ENCODE measurements at regions not wholly inside any gene's neighbourhood (a gene's known extent, or its start where the extent isn't known, plus 50 kb on each side); places are given as distances from the start of the nearest gene placed in this dataset.

DNA sequence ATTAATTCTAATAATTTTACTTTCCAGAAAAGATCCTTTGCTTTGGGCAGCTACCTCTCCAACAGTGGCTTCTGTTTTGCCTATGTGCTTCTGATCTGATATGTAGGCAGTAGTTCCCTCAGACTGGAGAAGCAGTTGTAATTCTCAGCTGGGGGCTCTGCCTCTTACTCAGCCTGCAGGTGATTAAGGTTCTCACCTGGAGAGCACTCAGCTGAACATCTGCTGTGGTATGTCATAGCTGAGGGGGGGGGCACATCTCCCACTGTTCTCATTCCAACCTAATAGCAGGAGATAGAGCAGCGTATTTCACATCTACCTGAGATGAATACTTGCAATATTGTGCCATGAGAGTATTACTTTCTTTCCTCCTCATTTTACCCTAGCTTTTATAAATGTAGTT, 511.9 kb upstream of the CDH8 start:
- DNase-seq (ENCODE audit: low read depth): no peak

DNA sequence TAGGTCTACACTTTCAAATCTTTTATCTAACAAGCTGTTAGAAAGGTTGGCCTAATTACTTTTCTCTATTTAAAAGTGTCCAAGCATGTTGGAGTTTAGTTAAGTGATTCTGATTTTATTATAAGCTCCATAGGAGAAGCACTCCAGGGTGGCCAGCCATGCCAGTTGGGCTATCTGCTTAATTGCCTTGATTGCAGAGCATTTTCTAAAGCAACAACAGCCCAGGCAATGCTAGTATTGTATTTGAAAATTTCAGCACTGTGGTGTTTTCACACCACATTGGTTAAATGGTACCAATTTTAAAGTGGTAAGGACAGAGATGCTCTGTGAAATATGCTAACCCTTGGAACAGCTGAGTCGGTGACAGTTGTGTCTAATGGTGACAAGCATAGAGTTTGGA, 510.5 kb upstream of the CDH8 start:
- DNase-seq (ENCODE audit: low read depth): no peak

DNA sequence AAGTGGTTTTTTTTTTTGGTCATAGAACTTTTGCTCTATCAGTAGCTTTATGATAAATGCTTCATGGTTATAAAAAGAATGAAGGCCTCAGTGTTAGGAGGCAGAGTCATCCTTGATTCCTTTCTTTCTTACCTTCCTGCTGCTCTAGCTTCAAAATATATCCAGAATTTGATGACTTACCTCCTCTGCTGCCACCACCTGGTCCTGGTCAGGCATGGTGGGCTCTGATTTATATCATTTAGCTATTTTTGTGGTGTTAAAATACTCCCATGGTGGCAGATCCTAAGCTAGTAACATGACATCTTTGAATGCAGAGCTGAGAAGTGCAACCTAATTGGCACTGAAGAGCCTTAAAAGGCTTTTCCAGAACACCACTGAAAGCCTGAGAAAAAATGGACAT, 508.8 kb upstream of the CDH8 start:
- DNase-seq (ENCODE audit: low read depth): no peak

DNA sequence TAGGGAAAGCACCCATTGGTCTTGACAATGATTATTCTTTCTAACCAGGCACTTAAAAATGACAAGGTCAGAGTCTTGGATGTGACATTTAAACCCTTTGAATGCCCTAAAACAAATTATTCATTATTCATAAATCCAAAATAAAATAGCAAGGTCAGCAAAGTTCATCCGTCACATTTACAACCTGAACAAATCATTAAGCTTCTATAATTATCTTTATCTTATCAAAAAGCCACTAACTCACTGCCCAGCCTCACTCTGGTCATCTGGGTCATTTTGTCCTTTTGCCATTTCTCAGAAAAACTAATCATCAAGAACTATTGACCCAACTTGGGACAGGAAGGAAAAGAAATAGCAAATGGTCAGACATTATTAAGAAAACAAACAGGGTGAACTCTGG, 507.3 kb upstream of the CDH8 start:
- DNase-seq (ENCODE audit: low read depth): no peak

DNA sequence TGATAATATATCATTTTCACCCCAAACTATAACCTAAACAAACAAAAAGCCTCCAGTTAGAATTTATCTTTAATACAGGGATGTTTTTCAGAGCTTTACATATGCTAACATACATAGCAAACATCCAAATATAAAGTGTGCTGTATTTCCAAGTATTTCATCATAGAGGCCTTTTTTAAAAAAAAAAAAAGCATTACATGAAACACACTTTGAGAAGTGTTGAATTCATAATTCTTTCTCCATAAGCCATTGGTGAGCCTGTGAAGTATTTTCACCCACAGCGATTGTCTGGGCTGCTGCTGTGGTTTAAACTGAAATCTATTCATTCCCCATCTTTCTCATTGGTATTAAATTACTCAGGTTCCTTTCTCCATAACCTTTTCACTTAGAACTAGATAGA, 503.4 kb upstream of the CDH8 start:
- no peak for DNase-seq (ENCODE audit: low read depth)

DNA sequence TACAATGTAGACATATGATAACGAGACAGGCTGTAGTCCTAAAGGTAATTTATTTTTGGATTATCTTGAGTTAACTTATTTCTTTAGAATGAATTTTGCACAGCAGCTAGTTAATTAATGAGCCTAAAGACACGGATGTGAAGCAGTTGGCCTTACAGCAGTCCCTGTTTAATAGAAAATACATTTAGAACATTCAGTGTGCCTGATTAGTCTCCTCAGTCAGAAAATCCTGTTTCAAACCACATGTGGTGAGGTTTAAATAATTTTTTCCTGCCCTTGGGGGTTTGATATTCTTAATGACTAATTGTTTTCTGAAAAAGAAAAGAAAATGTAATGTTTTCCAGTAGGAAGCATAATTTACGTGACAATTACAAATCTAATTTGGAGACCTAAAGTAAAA, 494.2 kb upstream of the CDH8 start:
- DNase-seq (ENCODE audit: low read depth): no peak

DNA sequence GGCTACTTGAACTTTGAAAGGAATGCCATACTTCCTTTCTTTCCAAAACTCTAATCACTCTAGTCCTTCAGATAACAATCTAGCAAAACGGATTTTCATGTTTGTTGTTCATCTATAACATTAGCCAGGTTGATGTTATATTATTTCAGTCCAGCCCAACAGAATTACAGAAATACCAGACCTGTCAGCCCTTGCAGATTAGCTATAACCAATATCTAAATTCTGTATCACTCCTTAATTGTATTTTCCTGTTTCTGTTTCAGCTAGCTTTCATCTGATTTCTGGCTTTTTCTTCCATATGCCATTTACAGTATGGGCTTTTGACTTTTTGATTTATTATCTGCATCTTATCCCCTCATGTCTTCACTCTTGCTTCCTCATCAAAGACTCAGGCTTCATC, 479.8 kb upstream of the CDH8 start:
- DNase-seq (ENCODE audit: low read depth): no peak

DNA sequence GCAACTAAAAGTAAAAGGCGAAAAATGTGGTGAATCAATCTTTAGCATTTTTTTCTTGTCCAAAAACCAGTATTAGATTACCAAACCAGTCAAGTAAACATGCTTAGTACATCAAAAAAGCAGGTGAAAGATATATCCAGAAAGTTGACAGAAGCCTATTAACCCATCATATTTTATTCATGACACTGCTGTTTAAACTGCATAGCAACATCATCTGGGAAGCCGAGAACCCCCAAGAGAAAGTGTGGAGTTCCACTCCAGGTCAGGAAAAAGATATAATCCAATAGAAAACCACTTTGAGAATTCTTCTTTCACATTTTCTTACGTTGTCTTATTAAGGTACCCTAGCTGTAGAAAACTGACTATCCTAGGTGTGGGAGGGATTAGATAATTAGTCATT, 466.8 kb upstream of the CDH8 start:
- DNase-seq (ENCODE audit: low read depth): no peak

DNA sequence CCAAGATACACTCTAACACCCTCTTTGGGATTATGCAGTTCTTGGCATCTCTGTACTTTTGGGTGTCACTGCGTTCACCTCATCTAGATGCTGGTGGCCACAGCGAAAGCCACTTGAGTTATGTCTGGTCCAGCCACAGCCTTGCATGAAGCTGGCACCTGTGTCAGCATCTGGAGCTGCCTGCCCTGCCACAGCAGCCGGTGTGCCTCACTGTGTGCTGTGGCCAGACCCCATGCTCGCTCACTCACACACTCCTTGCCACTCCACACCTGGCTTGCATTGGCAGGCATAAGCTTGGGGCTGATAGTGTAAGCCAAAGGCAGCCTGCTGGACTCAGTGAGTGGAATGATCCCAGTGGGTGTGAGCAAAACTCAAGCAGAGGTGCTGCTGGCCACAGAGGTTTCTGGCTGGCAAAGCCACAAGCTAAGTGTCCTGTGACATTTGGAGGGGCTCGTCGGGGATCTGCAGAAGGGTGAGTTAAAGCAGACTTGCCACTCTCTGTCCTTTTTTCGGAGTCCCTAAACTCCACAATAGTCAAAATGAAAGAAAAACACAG, 442.7 kb upstream of the CDH8 start:
- DNase-seq (ENCODE audit: low read depth): no peak

DNA sequence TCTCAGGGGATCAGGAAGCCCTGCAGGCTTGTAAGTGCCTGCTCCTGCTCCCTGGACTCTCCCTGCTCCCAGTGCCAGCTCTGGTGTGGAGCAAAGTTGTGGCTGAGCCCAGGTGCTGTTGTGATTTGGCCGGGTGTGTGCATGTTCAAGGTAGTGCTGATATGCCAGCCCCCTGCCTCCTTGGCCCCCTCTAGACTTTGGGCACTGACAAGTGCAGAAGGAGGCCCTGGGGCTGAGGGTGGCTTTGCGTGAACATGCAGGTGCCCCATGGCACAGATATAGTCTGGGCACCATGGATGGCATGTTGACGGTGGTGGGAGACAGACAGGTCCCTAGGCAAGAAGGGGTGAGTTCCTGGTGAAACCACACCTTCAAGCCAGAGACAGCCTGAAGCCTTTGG, 441.6 kb upstream of the CDH8 start:
- no peak for DNase-seq (ENCODE audit: low read depth)

DNA sequence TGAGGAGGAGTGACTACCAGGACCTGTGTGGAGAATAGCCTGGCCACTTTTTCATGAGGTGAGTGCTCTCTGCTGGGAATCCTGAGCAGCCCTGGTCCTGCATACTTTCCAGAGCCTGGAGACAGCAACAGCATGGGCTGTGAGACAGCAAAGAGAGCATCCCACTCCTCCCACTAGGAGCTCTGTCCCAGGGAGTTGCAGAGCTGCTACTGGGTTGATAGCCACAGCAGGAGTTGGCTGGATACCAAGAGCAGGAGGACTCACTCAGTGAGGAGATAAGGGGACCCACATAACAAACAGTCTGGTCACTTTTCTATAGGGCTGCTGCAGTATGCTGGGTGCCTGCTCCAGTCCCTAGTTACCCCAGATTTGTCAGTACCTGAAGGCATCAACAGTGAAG, 439.3 kb upstream of the CDH8 start:
- DNase-seq (ENCODE audit: low read depth): no peak

DNA sequence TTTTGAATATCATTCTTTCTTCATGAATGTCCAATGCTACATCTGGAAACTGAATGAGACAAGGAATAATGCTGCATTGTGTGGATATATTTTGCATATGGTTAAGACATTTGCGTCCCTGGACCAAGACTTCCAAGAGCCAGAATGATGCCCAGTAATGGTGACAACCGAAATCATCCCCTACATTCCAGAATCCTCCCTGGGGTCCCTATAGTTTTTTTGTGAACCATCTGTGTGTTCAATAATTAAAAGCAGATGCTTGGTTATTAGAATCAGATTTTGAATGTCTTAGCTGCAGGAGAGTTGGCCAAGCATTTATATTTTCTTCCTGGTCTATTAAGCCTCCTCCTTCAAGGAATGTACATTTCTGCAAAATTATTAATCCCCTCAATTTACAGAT, 426.7 kb upstream of the CDH8 start:
- no peak for DNase-seq (ENCODE audit: low read depth)

DNA sequence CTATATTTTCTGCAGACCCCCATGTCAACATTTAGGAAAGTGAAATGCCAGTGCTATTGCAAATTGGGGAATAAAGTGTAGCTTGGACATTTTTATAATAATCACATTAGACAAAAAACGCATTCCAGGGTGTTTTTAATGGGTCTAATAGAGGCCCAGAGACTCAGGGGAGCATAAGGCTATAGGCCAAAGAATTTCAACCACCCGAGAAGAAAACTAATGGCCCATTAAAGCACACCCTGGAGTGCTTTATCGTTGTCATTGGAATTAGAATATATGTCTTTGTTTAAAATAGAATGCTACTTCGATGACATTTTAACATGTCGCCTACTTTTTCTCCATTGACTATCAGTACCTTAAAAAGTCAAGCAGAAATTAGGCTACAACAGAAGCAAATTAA, 414.1 kb upstream of the CDH8 start:
- DNase-seq (ENCODE audit: low read depth): no peak

DNA sequence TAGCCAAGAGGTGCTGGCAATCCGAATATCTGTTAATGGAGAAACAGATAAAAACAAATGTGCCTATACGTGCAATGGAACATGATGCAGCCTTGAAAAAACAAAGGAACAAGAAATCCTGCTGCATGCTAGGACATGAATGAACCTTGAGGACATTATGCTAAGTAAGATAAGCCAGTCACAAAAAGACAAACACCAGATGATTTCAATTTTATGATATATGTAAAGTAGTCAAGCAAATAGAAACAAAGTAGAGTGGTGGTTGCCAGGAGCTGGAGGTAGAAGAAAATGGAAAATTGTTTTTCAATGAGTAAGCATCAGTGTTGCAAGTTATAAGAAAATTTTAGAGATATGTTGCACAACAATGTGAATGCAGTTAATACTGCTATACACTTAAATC, 409.7 kb upstream of the CDH8 start:
- no peak for DNase-seq (ENCODE audit: low read depth)

DNA sequence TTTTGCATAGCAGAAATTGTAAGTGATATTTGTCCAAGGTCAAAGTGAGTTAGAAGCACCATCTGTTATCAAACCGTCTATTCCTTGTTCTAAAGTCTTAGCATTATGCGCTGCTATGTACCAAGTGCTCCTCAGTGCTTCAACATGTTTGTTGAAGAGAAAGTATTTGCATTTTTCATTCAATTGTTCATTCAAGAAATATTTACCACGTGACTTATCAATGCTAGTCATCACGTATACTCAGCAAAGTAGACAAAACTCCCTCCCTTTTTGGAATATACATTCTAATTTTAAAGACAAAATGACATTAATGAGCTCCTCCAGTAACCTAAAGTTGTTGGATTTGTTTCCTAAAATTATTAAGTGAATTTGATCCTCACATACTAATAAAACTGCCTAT, 388.0 kb upstream of the CDH8 start:
- DNase-seq (ENCODE audit: low read depth): no peak

DNA sequence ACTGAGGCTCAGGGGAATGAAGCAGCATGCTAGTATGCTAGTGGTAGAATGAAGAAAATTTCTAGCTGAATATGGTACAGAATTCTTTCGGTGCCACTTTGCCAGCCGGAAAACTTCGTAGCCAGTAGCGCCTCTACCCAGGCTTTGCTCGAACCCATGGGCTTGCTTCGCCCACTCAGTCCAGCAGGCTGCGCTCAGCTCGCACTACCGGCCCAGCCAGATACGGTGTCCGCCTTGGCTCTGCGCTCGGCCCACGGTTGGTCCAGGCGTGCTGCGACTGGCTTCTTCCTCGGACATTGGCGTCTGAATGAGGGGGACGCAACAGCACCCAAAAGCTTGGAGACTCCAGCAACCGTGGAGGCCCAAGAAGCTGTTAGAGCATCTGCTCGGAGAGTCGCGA, 372.5 kb upstream of the CDH8 start:
- DNase-seq (ENCODE audit: low read depth): no peak

DNA sequence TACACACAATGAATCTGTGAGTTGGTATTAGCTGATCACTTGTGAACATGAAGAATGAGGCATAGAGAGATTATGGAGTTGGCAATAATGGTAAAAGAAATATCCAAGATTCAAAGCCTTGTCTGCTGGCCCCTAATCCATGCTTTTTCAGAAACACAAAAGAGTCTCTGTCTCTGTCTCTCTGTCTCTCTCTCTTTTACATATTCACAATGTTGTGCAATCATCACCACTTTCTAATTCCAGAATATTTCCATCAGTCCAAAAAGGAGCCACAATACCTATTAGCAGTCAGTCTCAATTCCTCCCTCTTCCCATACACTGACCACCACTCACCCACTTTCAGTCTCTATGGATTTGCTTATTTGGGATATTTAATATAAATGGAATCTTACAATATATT, 370.1 kb upstream of the CDH8 start:
- DNase-seq (ENCODE audit: low read depth): no peak

DNA sequence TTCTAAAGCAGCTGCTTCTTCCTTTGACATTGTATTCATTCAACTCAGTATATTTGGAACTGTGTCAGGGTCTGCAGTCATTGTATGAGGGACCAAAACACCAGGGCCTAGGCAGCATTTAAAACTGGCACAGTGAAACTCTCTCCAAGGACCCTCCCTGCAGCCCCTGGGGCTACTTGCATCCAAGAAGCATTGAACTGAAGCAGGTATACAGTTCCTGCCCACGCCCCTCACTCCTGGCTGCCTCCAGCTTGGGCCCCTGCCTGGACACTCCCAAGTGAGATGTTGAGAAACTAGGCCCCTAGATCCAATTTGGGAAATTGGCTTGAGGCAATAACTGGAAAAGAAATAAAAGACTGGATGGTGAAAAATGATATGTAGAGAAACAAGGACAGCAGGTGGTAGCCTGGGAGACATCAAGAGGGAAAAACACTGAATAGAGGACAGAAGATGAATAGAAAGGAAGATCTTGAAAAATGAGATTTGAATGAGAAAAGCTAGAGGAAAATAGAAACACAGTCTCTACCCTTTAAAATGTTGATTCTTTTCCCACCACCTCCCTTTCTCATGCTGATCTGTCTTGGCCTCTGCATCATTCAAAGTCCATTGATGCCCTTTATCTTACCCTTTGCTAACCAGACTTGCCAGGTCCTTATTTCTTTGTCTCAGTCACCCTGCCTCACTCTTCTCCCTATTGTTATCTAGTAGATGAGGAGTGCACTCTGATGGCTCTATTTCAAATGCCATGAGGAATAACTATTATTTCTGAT, 368.8 kb upstream of the CDH8 start:
- DNase-seq (ENCODE audit: low read depth): no peak

DNA sequence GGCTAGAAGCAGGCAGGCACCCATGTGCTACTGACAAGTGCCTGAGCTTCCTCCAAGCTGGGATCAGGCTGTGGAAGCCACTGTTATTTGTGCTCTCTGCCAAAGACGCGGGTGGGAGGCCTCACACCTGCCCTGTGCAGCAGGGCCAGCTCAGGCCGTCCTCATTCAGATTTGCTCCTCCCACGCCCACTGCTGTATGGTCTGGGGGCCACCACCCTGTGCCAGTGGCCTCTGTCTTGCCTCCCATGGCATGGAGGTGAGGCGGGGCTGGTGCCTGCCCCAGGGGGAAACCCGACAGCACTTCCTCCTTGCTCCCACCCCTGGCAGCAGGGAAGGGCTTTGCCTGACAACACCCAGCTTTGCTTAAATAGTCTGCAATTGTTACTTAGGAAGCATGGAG, 356.5 kb upstream of the CDH8 start:
- DNase-seq (ENCODE audit: low read depth): no peak

DNA sequence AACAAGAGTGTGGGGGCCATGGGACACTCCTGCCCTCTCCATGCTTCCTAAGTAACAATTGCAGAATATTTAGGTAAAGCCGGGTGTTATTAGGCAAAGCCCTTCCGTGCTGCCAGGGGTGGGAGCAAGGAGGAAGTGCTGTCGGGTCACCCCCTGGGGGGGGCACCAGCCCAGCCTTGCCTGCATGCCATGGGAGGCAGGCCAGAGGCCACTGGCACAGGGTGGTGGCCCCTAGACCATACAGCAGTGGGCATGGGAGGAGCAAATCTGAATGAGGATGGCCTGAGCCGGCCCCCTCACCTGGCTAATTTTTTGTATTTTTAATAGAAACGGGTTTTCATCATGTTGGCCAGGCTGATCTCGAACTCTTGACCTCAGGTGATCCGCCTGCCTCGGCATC, 355.7 kb upstream of the CDH8 start:
- no peak for DNase-seq (ENCODE audit: low read depth)

DNA sequence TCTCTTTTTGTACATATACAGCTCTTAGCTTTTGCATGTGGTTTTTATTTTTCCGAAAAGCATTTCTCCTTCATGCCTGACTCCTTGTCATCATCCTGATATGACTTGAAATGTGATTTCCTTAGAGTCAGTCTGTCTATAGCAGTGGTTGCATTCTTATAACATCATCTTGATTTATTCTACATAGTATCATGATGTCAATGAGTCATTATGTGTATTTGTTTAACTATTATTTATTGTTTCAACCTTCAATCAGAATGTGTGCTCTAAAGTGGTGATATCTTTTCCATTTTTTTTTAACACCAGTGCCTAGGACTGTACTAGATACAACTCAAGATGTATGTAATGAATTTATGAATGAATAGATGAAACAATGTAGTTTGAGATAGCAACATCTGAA, 354.9 kb upstream of the CDH8 start:
- no peak for DNase-seq (ENCODE audit: low read depth)

DNA sequence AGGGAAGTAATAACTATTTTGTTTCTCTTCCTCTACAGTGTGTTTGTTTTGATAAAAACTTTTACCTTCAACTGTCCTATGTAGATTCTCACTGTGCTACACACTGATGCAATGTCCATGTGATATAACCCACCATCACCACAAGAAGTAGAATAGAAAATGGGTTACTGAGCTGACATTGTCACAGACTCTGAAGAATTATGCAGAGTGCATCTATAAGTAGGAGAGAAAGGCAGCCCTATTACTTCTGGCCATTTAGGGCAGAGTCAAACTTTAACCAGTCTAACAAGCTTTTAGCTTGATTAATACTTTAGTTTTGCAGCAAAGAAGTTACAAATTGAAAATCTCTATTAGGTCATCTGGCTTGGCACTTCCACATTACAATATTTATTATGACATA, 354.0 kb upstream of the CDH8 start:
- no peak for DNase-seq (ENCODE audit: low read depth)

DNA sequence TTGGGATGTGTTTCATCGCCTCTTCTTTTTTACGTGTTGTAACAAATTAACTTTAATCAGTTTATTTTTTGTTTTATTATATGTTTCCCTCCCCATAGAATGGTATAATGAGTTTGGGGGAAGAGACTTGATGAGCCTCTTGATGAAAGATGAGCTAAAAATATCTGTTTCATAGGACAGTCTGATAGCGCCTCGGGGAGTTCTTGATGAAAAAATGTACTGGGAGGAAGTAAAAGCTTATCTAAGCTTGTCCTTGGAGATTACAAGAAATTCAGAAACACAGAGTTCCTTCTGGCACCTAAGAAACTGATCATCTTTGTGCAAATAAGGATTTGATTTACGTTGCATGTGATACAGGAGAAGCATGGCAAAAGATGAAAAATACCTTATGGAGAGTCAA, 350.2 kb upstream of the CDH8 start:
- no peak for DNase-seq (ENCODE audit: low read depth)

DNA sequence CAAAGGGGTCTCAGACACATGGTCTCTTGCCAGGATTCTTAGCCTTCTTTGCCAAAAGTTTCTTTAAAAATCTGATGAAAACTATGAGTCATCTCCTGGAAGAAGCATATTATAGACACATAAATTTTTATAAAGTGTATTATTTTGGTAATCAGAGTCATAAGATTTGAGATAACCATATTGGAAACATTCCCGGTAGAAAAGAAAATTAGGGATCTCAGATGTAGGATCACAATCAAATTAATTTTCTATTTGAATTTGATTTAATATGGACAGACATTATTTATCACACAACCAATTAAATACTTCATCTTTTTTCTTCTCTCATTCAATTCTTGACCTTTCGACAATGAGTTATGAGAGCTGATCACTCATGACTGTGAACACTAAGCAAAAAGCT, 347.7 kb upstream of the CDH8 start:
- DNase-seq (ENCODE audit: low read depth): no peak

DNA sequence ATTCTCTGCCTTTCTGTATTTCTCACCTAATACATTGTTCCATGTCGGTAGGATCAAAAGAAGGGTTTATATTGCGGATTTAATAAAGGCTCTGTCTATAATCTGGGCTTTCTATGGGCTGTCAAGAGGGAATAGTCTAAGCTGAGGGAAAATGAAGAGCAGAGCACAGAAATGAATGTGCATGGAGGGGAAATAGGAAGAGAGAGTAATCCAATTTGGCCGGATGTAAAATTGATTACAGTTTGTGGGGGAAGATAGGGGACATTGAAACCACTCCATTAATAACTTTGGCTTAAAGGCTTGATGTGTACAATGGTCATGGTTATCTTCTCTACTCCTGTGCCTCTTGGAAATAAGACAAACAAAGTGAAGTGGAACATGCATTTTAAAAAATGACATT, 334.2 kb upstream of the CDH8 start:
- DNase-seq (ENCODE audit: low read depth): no peak
